DMS 273 (cell line): ENCODE measurements at regions not wholly inside any gene's neighbourhood (a gene's known extent, or its start where the extent isn't known, plus 50 kb on each side); places are given as distances from the start of the nearest gene placed in this dataset.

Source experiments
- DNase-seq: peaks from one replicate; lab custom pipeline; 2025; ENCODE audit not compliant: unreplicated experiment; lab: John Stamatoyannopoulos, UW

GRCh38 chr9:107694390-107694789, 204.8 kb upstream of the KLF4 start:
- no peak for DNase-seq

- DNase-seq, result peak; percentile 79
These were observed 204.2 kb upstream of the KLF4 start for GRCh38 chr9:107693625-107694326.

- DNase-seq, result no peak
These were observed 202.1 kb upstream of the KLF4 start for GRCh38 chr9:107691664-107692063.

GRCh38 chr9:107690021-107690420, 200.5 kb upstream of the KLF4 start:
- no peak for DNase-seq

- no peak for DNase-seq
These were observed 199.2 kb upstream of the KLF4 start for GRCh38 chr9:107688728-107689127.

- DNase-seq, result peak; percentile 29
These were observed 196.3 kb upstream of the KLF4 start for GRCh38 chr9:107685901-107686300.

- DNase-seq, result no peak
These were observed 195.8 kb upstream of the KLF4 start for GRCh38 chr9:107685376-107685775.

- no peak for DNase-seq
These were observed 194.7 kb upstream of the KLF4 start for GRCh38 chr9:107684224-107684623.

GRCh38 chr9:107683566-107683965, 194.0 kb upstream of the KLF4 start:
- DNase-seq, result no peak

- no peak for DNase-seq
These were observed 192.4 kb upstream of the KLF4 start for GRCh38 chr9:107681988-107682387.

GRCh38 chr9:107675351-107676259, 186.0 kb upstream of the KLF4 start:
- no peak for DNase-seq

GRCh38 chr9:107674721-107675277, 185.2 kb upstream of the KLF4 start:
- no peak for DNase-seq

- DNase-seq, result no peak
These were observed 184.5 kb upstream of the KLF4 start for GRCh38 chr9:107673861-107674720.

GRCh38 chr9:107671588-107671987, 182.0 kb upstream of the KLF4 start:
- no peak for DNase-seq

- no peak for DNase-seq
These were observed 179.9 kb upstream of the KLF4 start for GRCh38 chr9:107669422-107669821.

- no peak for DNase-seq
These were observed 177.9 kb upstream of the KLF4 start for GRCh38 chr9:107667231-107668070.

- no peak for DNase-seq
These were observed 175.5 kb upstream of the KLF4 start for GRCh38 chr9:107665057-107665456.

GRCh38 chr9:107660976-107661375, 171.4 kb upstream of the KLF4 start:
- no peak for DNase-seq

- no peak for DNase-seq
These were observed 163.8 kb upstream of the KLF4 start for GRCh38 chr9:107653263-107653821.

GRCh38 chr9:107650995-107651394, 161.4 kb upstream of the KLF4 start:
- DNase-seq, result no peak
